CD4-positive, alpha-beta T cell (primary cell): ENCODE measurements at regions not wholly inside any gene's neighbourhood (a gene's known extent, or its start where the extent isn't known, plus 50 kb on each side); places are given as distances from the start of the nearest gene placed in this dataset.

Experiments used
- ATAC-seq: fragments of 200-7000 bp; cut with Tn5 transposase; one replicate; pipeline ENCODE4 v1.10.0; 2022; ENCODE audit warnings: mild to moderate bottlenecking; ENCODE audit not compliant: poor library complexity
- CTCF ChIA-PET: fragments of 350-600 bp; sonication (Branson Sonifier 250); formaldehyde crosslinking; loops from one replicate; lab custom pipeline; 2021; ENCODE audit warnings: antibody characterized with exemption, inconsistent platforms; lab: Charles Lee
- POLR2A ChIA-PET: fragments of 350-600 bp; sonication (Branson Sonifier 250); formaldehyde crosslinking; loops from one replicate; lab custom pipeline; 2021; ENCODE audit warnings: antibody characterized with exemption, inconsistent platforms; lab: Charles Lee
- DNase-seq, 14 experiments: peaks; one replicate each; pipeline ENCODE4 v3.0.0-alpha.2; 2013 to 2020; ENCODE audit warnings: mixed read lengths in 2 of 14
- H3K27ac ChIP-seq, 2 donors: one replicate each; pipeline versions ENCODE4 v1.5.1 to v1.7.0; 2013; ENCODE audit warnings: low read length in 2 of 2, low read depth in 1 of 2, mild to moderate bottlenecking in 1 of 2
- H3K27me3 ChIP-seq, 2 experiments: 1 replicate in 1 of 2; 2 replicates in 1 of 2; pipeline versions ENCODE4 v1.6.1 to v1.7.0; 2013; ENCODE audit warnings: low read length in 2 of 2, control low read depth in 1 of 2, mild to moderate bottlenecking in 1 of 2, moderate library complexity in 1 of 2; ENCODE audit not compliant: insufficient read depth in 2 of 2, control insufficient read depth in 1 of 2
- H3K36me3 ChIP-seq: one replicate; pipeline ENCODE4 v1.6.1; 2013; ENCODE audit warnings: low read length, control low read depth; ENCODE audit not compliant: insufficient read depth
- H3K4me1 ChIP-seq: one replicate; pipeline ENCODE4 v1.6.1; 2013; ENCODE audit warnings: low read length, control low read depth; ENCODE audit not compliant: insufficient read depth
- H3K4me3 ChIP-seq: one replicate; pipeline ENCODE4 v1.5.1; 2013; ENCODE audit warnings: mild to moderate bottlenecking, low read length, moderate library complexity
- H3K9me3 ChIP-seq, 2 experiments: 1 replicate in 1 of 2; 2 replicates in 1 of 2; pipeline versions ENCODE4 v1.6.1 to v1.7.0; 2013; ENCODE audit warnings: low read length in 2 of 2, mild to moderate bottlenecking in 2 of 2, control low read depth in 1 of 2, moderate library complexity in 1 of 2; ENCODE audit not compliant: control insufficient read depth in 1 of 2, insufficient read depth in 1 of 2
- H3K27ac Mint-ChIP-seq: one replicate; pipeline ENCODE4 v1.8.0; 2020; ENCODE audit warnings: mixed read lengths
- H3K27me3 Mint-ChIP-seq: one replicate; pipeline ENCODE4 v1.8.0; 2021; ENCODE audit warnings: mixed read lengths
- H3K36me3 Mint-ChIP-seq: one replicate; pipeline ENCODE4 v1.8.0; 2021; ENCODE audit warnings: low read depth, mixed read lengths
- H3K4me1 Mint-ChIP-seq: one replicate; pipeline ENCODE4 v1.8.0; 2021; ENCODE audit warnings: low read depth, mixed read lengths
- H3K4me3 Mint-ChIP-seq: one replicate; pipeline ENCODE4 v1.8.0; 2020; ENCODE audit warnings: mild to moderate bottlenecking, mixed read lengths
- H3K9me3 Mint-ChIP-seq: one replicate; pipeline ENCODE4 v1.8.0; 2020; ENCODE audit warnings: mixed read lengths
- intact Hi-C, 2 experiments: fragments of 100-400 bp; cut with DNase I in 1 of 2; cut with micrococcal nuclease in 1 of 2; formaldehyde crosslinking; loops; one replicate each; pipeline versions ENCODE4 v1.15.1 to v1.9.0; 2023 to 2025; cut with DNase I, micrococcal nuclease
- TF ChIP-seq, protein P1 (sequence below): fragments of 200-600 bp; IDR thresholded peaks from one replicate; pipeline ENCODE4 v1.8.0; 2022; ENCODE audit warnings: antibody characterized with exemption, mild to moderate bottlenecking

DNA sequence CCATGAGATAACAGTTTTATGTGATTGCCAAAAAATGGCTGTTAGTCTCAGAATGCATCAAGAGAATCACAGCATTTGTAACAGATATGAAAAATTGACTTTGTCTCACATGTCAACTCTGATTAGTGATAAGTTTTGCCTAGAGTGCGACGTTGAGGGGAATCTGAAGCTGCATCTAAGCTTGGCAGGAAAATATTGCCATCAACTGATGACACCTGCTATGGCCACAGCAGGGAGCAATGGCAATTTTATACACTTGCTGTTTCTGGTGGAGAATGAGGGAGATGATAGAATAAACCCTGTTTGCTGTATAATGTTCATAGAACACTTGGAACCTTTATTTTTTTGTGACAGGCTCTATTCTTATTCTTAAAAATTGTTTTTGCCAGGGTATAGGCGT, 205.4 kb upstream of the GNPDA2 start:
- TF ChIP-seq, protein P1, sequence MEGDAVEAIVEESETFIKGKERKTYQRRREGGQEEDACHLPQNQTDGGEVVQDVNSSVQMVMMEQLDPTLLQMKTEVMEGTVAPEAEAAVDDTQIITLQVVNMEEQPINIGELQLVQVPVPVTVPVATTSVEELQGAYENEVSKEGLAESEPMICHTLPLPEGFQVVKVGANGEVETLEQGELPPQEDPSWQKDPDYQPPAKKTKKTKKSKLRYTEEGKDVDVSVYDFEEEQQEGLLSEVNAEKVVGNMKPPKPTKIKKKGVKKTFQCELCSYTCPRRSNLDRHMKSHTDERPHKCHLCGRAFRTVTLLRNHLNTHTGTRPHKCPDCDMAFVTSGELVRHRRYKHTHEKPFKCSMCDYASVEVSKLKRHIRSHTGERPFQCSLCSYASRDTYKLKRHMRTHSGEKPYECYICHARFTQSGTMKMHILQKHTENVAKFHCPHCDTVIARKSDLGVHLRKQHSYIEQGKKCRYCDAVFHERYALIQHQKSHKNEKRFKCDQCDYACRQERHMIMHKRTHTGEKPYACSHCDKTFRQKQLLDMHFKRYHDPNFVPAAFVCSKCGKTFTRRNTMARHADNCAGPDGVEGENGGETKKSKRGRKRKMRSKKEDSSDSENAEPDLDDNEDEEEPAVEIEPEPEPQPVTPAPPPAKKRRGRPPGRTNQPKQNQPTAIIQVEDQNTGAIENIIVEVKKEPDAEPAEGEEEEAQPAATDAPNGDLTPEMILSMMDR: no peak
- ATAC-seq: no peak
- no peaks in the 10 kb centered on the region for H3K36me3 ChIP-seq
- no peak overlapping the region for H3K27ac ChIP-seq
- Mint-ChIP-seq H3K27me3 (no peaks in the 10 kb centered on the region), H3K36me3 (no peaks in the 10 kb centered on the region), H3K27ac (no peak overlapping the region), H3K4me1 (no peaks in the 10 kb centered on the region), H3K4me3 (no peak overlapping the region), H3K9me3 (no peaks in the 10 kb centered on the region)
- no peaks in the 10 kb centered on the region for H3K27me3 ChIP-seq
- ChIA-PET CTCF (no interaction called here), POLR2A (no interaction called here)
- intact Hi-C loops: no loop called here
- H3K4me1 ChIP-seq: no peaks in the 10 kb centered on the region
- no peak for DNase-seq
- no peak overlapping the region for H3K4me3 ChIP-seq
- no peaks in the 10 kb centered on the region for H3K9me3 ChIP-seq

DNA sequence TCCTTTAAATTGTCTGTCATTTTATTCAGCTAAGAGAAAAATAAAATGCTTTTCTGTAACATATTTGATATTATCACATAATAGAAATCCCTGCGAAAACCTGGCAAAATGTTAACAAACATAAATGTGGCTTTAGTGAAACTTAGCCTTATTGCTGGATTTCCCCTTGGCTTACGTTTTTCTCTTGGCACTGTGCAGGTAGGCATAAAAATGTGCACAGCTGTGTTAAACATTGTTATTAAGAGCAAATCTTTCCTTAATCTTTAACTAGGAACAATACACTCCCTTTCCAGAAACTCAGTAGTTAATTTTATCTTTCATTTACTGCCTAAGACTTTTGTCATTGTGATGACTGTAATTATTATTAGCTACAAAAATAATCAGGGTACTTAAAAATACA, 202.4 kb upstream of the GNPDA2 start:
- intact Hi-C loops: no loop called here
- H3K27me3 Mint-ChIP-seq: no peaks in the 10 kb centered on the region
- POLR2A ChIA-PET: no interaction called here
- ATAC-seq (no peak), DNase-seq (no peak)
- no peak overlapping the region for H3K4me3 ChIP-seq
- CTCF ChIA-PET: no interaction called here
- no peaks in the 10 kb centered on the region for H3K9me3 Mint-ChIP-seq
- no peaks in the 10 kb centered on the region for H3K27me3 ChIP-seq
- no peak overlapping the region for H3K27ac ChIP-seq
- no peaks in the 10 kb centered on the region for H3K4me1 Mint-ChIP-seq
- no peaks in the 10 kb centered on the region for H3K36me3 ChIP-seq
- H3K4me1 ChIP-seq: no peaks in the 10 kb centered on the region
- TF ChIP-seq, protein P1: no peak
- H3K27ac Mint-ChIP-seq: no peak overlapping the region
- H3K4me3 Mint-ChIP-seq: no peak overlapping the region
- H3K9me3 ChIP-seq: no peaks in the 10 kb centered on the region
- H3K36me3 Mint-ChIP-seq: no peaks in the 10 kb centered on the region

DNA sequence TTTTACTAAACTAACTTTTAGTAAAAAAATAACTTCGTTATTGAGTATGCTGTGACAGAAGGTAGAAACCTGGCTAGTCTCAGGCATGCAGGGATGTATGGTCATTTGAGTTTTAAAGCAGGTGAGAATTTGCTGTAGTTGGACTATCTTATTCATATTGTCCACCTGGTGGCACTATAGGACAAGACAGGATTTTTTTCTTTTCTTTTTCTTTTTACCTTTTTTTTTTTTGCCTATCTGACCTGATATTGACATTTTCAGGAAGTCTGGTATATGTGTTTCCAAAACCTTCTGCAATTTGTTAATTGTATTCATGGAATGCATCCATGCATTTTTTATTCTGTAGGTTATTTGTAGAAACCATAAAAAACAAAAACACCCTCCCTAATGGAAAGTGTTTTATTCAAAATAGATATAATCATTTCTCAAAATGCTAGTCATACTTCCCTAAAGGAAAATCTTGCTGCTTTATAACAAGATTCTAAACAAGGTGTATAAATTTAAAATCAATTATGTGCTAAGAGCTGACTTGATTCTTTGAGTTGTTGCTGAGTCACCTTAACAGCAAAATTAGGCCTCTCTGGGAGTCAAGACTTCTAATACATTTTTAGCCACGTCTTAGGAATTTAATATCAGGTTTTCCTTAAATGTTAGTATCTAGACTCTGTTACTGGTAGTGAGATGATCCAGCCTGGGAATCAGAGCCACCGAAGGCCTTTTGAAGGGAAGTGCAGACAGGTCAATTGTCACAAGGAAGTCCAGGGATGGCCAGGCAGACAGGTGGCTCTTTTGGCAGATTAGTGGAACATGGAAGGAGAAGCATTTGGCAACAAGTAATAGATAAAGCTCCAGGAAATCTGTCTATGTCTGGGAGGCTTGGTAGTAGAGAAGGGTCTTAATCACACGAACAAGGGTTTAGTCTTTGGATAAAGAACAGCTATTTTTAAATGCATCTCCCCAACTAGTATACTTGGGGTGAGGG, 201.3 kb upstream of the GNPDA2 start:
- Mint-ChIP-seq H3K36me3 (no peaks in the 10 kb centered on the region), H3K27me3 (no peaks in the 10 kb centered on the region), H3K27ac (no peak overlapping the region), H3K4me1 (no peaks in the 10 kb centered on the region), H3K9me3 (no peaks in the 10 kb centered on the region), H3K4me3 (no peak overlapping the region)
- DNase-seq: no peak
- CTCF ChIA-PET: no interaction called here
- no peaks in the 10 kb centered on the region for H3K4me1 ChIP-seq
- no peak overlapping the region for H3K4me3 ChIP-seq
- no peak for ATAC-seq
- POLR2A ChIA-PET: no interaction called here
- H3K9me3 ChIP-seq: no peaks in the 10 kb centered on the region
- intact Hi-C loops: no loop called here
- H3K27ac ChIP-seq: no peak overlapping the region
- no peaks in the 10 kb centered on the region for H3K36me3 ChIP-seq
- no peaks in the 10 kb centered on the region for H3K27me3 ChIP-seq
- TF ChIP-seq, protein P1: no peak
